ENCODE measurements at regions not wholly inside any gene's neighbourhood (a gene's known extent, or its start where the extent isn't known, plus 50 kb on each side); places are given as distances from the start of the nearest gene placed in this dataset. TPM values are rescaled to one million over a fixed set of nuclear protein-coding genes. Genes with fewer than 3 reads are reported as not detected.
"Not testable (repeated sequence)": the region's sequence is repeated elsewhere in the genome, so short reads cannot be mapped to it uniquely, and the experiment has no call there.

- TF ChIP-seq, protein P1, sequence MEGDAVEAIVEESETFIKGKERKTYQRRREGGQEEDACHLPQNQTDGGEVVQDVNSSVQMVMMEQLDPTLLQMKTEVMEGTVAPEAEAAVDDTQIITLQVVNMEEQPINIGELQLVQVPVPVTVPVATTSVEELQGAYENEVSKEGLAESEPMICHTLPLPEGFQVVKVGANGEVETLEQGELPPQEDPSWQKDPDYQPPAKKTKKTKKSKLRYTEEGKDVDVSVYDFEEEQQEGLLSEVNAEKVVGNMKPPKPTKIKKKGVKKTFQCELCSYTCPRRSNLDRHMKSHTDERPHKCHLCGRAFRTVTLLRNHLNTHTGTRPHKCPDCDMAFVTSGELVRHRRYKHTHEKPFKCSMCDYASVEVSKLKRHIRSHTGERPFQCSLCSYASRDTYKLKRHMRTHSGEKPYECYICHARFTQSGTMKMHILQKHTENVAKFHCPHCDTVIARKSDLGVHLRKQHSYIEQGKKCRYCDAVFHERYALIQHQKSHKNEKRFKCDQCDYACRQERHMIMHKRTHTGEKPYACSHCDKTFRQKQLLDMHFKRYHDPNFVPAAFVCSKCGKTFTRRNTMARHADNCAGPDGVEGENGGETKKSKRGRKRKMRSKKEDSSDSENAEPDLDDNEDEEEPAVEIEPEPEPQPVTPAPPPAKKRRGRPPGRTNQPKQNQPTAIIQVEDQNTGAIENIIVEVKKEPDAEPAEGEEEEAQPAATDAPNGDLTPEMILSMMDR (conservative IDR thresholded peaks at IDR 0.05): no peak
- Mint-ChIP-seq H3K27me3 (peaks cover 7% of the 10 kb centered on the region), H3K4me1 (ENCODE audit: unreplicated experiment) (no peaks in the 10 kb centered on the region), H3K9me3 (no peaks in the 10 kb centered on the region), H3K36me3 (no peaks in the 10 kb centered on the region), H3K4me3 (no peak overlapping the region), H3K27ac (no peak overlapping the region)
- no peak for DNase-seq (ENCODE audit: extremely low spot score, unreplicated experiment)
Measured at GRCh38 chr11:90284171-90284570, 61.3 kb upstream of the CHORDC1 start.

DNA sequence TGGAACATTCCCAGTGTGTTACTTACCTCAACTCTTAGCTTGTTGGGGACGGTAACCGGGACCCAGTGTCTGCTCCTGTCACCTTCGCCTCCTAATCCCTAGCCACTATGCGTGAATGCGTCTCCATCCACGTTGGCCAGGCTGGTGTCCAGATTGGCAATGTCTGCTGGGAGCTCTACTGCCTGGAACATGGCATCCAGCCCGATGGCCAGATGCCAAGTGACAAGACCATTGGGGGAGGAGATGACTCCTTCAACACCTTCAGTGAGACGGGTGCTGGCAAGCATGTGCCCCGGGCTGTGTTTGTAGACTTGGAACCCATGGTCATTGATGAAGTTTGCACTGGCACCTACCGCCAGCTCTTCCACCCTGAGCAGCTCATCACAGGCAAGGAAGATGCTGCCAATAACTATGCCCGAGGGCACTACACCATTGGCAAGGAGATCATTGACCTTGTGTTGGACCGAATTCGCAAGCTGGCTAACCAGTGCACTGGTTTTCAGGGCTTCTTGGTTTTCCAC, 59.8 kb upstream of the CHORDC1 start:
- DNase-seq (ENCODE audit: extremely low spot score, unreplicated experiment); H3K36me3 Mint-ChIP-seq; H3K27me3 Mint-ChIP-seq; H3K4me3 Mint-ChIP-seq; H3K4me1 Mint-ChIP-seq (ENCODE audit: unreplicated experiment); H3K9me3 Mint-ChIP-seq; H3K27ac Mint-ChIP-seq: not testable (repeated sequence)

DNA sequence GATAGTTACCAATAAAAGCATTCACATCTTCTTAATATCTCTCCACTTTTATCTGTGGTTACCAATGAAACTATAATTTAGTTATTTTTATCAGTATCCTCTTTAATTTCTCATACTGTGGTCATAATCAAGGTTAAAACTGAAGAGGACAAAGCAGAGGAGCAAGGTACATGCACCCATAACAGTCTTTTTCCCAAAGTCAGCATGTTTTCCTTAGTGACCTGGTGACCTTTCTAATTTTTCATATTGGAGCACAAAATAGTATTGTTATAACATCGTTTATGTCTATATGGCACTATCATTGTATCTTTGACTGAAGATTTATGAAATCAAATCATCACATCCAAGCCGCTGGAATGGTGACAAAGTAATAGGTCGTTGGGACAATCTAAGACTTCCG, 51.5 kb upstream of the CHORDC1 start:
- no peaks in the 10 kb centered on the region for H3K9me3 Mint-ChIP-seq
- TF ChIP-seq, protein P1 (conservative IDR thresholded peaks at IDR 0.05): no peak
- no peak for DNase-seq (ENCODE audit: extremely low spot score, unreplicated experiment)
- H3K36me3 Mint-ChIP-seq: no peaks in the 10 kb centered on the region
- no peak overlapping the region for H3K4me3 Mint-ChIP-seq
- H3K27me3 Mint-ChIP-seq: peaks cover 2% of the 10 kb centered on the region
- no peaks in the 10 kb centered on the region for H3K4me1 Mint-ChIP-seq (ENCODE audit: unreplicated experiment)
- H3K27ac Mint-ChIP-seq: no peak overlapping the region

Small RNAs in the stretch of these regions (microRNA-seq; reads per million reads assigned to microRNA genes)
- gene MIR1261 (not detected), gene MIR4490 (not detected)

All from type B pancreatic cell (in vitro differentiated cells).